GM18858 (cell line): ENCODE measurements at regions not wholly inside any gene's neighbourhood (a gene's known extent, or its start where the extent isn't known, plus 50 kb on each side); places are given as distances from the start of the nearest gene placed in this dataset.

Source experiments
- ATAC-seq: cut with Tn5 transposase; IDR thresholded peaks from one replicate; pipeline ENCODE4 v1.9.1; 2021; ENCODE audit not compliant: unreplicated experiment

DNA sequence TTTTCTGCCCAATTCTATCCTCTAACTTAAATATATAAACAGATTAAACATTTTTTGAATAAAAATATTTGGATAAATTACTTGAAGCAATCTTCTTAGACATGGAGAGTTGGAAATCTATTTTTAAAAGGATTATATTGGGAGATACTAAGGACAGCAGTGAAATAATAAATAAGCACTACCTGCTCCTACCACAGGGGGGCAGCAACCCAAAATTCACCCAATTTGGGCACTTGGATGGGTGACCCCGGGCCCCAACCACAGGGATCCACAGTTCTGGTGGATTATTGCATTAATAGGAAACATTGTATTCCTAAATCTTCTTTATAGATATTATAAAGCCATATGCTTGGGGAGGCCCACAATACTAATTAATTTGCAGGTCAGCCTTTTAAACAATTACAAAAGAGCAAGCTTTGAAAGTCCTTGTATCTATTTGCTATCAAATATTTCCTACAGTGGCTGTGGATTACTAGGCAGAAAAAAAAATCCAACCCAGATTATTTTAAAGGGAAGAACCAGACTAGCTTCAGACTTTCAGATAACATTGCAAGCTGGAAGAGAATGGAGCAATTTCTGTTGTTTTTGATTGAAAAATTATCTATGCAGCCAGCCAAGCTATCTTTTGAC lies 66.4 kb upstream of the PDE10A start:
- ATAC-seq, result peak; percentile 47

- ATAC-seq, result no peak
Measured at GRCh38 chr6:165728216-165728615, 65.2 kb upstream of the PDE10A start.

DNA sequence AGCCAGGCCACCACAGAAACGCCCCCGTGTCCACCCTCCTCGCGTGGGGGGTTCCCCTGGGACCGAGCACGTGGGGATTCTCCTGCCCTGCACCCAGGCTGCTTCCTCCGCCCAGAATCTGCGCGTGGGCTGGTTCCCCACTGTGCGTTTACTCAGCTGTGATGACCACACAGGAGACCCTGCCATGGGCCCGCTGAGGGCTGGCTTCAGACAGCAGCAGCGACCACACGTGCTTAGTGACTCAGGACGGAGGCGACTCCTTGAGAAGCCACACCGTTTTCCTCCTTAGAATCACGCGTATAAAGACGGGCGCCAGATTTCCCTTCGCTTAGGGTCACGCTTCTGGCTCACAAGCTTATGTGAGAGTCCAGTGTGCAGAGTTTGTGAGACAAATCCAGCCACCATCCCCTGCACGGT lies 63.9 kb upstream of the PDE10A start:
- no peak for ATAC-seq

GRCh38 chr6:165726290-165726875 lies 63.3 kb upstream of the PDE10A start:
- no peak for ATAC-seq

DNA sequence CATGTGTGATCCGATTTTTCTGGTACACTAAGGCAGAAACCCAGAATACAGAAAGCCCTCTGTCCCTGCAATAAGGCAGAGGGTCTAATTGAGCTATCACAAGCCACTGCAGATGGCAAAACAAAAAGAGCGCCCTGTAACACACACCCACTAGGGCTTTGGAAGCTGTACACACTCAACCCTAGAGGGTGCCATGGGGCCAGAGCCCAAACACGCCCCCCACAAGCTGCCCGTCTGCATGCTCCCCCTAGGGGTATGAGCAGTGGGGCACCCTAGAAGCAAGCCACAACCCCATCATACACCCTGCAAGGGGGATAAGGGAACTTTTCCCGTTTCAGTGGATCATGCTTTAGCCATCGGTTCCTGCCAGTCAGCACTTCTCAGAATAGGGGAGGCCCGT lies 62.2 kb upstream of the PDE10A start:
- ATAC-seq, result no peak

- no peak for ATAC-seq
Measured at GRCh38 chr6:165723326-165723725, 60.3 kb upstream of the PDE10A start.

DNA sequence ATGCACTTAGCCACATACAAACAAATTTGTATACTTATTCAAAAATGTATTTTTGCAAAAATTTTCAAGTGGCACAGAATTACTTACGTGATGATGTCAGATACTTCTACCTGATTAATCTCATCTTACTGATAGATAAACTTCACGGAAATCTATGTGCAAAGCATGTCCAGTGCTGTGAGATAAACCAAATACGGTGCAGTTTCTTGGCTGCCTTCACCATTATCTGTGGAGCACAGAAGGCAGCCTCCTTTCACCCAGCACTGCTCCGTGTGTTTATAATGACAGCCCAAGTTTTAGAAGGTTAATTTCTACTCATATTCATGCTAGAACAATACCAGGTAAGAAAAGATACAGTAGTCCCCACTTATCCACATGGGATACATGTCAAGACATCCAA lies 59.0 kb upstream of the PDE10A start:
- no peak for ATAC-seq

DNA sequence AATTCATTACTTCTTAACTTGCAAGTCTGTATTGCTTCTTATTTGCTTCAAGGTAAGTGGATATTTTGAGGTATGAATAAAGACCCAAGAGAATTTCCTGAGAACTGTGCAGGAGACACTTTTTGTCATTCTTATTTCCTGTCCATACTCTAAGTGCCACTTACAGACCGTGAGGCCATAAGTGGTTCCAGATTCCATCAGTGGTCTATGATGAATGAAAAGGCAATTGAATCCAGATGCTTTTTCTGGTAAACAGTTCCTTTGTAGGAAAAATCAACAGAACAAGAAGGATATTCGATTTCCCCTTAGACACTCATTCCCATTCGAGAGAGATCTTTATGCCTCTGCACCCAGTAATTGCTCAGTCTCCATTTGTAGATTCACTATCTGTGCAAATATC lies 58.3 kb upstream of the PDE10A start:
- ATAC-seq, result no peak

- no peak for ATAC-seq
Measured at GRCh38 chr6:165718491-165718891, 55.5 kb upstream of the PDE10A start.

DNA sequence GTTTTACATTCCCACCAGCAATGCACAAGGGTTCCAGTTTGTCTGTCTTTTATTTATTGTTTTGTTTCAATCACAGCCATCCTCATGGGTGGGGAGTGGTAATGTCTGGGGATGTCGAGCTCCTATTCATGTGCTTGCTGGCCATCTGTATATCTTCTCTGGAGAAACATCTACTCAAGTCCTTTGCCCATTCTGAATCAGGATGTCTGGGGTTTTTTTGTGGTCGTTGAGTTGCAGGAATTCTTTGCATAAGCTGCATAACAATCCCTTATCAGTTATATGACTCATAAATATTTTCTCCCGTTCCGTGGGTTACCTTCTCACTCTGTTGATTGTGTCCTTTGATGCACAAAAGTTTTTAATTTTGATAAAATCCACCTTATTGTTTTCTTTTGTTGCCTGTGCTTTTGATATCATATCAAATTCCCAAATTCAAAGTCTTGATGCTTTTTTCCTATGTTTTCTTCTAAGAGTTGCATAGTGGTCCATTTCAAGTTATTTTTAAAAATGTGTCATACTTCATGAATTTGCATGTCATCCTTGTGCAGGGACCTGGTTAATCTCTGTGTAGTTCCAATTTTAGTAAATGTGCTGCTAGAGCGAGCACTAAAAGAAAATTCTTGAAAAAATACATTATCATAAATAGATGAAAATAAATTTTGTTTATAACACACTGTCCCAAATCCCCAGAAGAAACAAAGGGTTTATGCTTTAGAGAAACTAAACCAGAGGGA lies 54.9 kb upstream of the PDE10A start:
- ATAC-seq, result no peak

DNA sequence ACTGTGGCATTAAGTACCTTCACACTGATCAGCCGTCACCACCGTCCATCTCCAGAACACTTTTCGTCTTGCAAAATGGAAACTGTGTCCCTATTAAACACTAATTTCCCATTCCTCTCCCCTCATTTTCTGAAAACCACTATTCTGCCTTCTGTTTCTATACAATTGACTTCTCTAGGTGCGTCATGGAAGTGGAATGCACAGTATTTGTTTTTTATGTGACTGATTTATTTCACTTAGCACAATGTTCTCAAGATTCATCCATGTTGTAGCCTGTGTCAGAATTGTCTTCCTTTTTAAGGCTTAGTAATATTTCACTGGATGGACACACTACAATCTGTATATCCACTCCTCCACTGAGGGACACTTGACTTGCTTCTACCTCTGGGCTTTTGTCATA lies 53.8 kb upstream of the PDE10A start:
- ATAC-seq, result no peak

- ATAC-seq, result no peak
Measured at GRCh38 chr6:165715428-165715827, 52.4 kb upstream of the PDE10A start.

DNA sequence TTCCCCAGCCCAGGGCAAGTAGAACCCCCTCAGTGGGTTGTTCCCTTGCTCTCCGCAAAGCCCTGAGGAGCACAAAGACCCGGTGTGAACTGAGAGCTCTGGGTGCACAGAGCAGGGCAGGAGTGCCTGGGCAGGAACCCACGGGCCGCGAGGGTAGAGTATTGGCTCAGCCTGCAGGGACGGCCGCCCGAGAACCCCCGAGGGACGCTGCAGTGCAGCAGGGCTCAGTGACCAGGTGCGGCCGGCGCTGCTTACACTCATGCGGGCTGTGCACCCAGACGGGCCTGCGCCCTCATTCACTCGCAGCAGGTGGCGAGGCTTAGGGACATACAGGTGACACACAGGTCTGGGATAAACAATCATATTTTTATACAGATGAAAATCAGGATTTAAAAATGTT lies 51.9 kb upstream of the PDE10A start:
- ATAC-seq, result no peak

GRCh38 chr6:165713845-165714466 lies 50.9 kb upstream of the PDE10A start:
- no peak for ATAC-seq
